PFSK-1 (cell line): ENCODE measurements at regions not wholly inside any gene's neighbourhood (a gene's known extent, or its start where the extent isn't known, plus 50 kb on each side); places are given as distances from the start of the nearest gene placed in this dataset.

Experiments
- FOXP2 ChIP-seq: optimal IDR thresholded peaks from 2 replicates; pipeline ENCODE3; 2011; ENCODE audit warnings: borderline replicate concordance, control low read depth, inconsistent platforms; ENCODE audit not compliant: insufficient read depth; ENCODE audit errors: extremely low read length, extremely low read depth
- POLR2AphosphoS5 ChIP-seq: IDR thresholded peaks from 2 replicates; pipeline ENCODE4 v1.6.1; 2012; ENCODE audit warnings: low read depth, mild to moderate bottlenecking, control low read depth, low read length, moderate library complexity
- SIN3A ChIP-seq: IDR thresholded peaks from 2 replicates; pipeline ENCODE4 v1.6.1; 2012; ENCODE audit warnings: mild to moderate bottlenecking, low read length, moderate library complexity, borderline replicate concordance; ENCODE audit not compliant: insufficient read depth
- TAF1 ChIP-seq: IDR thresholded peaks from 2 replicates; pipeline ENCODE4 v1.6.1; 2012; ENCODE audit warnings: low read length, control low read depth, borderline replicate concordance; ENCODE audit not compliant: insufficient read depth
- TF ChIP-seq, protein P1 (sequence below), 2 experiments: IDR thresholded peaks; 2 replicates each; pipeline versions ENCODE4 v1.6.1 to v1.8.0; 2011 to 2012; ENCODE audit warnings: low read depth in 2 of 2, low read length in 2 of 2, control low read depth in 1 of 2, inconsistent platforms in 1 of 2, mild to moderate bottlenecking in 1 of 2, moderate library complexity in 1 of 2; ENCODE audit not compliant: insufficient read depth in 1 of 2

DNA sequence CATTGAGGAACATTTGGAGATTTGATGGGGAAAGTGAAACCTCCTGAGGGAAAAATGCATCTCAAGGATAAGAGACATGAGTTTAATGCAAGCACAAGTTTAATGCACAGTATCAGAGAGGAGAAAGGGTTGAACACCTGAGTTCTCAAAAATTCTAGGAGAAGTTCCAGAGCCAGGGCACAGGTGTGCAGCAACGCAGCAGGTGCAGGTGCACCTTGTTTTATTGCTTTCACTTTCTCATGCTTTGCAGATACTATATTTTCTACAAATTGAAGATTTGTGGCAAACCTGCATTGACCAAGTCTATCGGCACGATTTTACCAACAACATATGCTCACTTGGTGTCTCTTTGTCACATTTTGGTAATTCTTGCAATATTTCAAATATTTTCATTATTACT lies 267.6 kb upstream of the HNRNPA3 start:
- TF ChIP-seq POLR2AphosphoS5: no peak
- no peak for TF ChIP-seq TAF1
- TF ChIP-seq SIN3A: no peak
- TF ChIP-seq FOXP2: no peak
- TF ChIP-seq, protein P1, sequence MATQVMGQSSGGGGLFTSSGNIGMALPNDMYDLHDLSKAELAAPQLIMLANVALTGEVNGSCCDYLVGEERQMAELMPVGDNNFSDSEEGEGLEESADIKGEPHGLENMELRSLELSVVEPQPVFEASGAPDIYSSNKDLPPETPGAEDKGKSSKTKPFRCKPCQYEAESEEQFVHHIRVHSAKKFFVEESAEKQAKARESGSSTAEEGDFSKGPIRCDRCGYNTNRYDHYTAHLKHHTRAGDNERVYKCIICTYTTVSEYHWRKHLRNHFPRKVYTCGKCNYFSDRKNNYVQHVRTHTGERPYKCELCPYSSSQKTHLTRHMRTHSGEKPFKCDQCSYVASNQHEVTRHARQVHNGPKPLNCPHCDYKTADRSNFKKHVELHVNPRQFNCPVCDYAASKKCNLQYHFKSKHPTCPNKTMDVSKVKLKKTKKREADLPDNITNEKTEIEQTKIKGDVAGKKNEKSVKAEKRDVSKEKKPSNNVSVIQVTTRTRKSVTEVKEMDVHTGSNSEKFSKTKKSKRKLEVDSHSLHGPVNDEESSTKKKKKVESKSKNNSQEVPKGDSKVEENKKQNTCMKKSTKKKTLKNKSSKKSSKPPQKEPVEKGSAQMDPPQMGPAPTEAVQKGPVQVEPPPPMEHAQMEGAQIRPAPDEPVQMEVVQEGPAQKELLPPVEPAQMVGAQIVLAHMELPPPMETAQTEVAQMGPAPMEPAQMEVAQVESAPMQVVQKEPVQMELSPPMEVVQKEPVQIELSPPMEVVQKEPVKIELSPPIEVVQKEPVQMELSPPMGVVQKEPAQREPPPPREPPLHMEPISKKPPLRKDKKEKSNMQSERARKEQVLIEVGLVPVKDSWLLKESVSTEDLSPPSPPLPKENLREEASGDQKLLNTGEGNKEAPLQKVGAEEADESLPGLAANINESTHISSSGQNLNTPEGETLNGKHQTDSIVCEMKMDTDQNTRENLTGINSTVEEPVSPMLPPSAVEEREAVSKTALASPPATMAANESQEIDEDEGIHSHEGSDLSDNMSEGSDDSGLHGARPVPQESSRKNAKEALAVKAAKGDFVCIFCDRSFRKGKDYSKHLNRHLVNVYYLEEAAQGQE (IDR thresholded peaks at IDR 0.05; ENCODE audit: insufficient read depth in 1 of 2, low read depth in 2 of 2, low read length in 2 of 2): no peak

DNA sequence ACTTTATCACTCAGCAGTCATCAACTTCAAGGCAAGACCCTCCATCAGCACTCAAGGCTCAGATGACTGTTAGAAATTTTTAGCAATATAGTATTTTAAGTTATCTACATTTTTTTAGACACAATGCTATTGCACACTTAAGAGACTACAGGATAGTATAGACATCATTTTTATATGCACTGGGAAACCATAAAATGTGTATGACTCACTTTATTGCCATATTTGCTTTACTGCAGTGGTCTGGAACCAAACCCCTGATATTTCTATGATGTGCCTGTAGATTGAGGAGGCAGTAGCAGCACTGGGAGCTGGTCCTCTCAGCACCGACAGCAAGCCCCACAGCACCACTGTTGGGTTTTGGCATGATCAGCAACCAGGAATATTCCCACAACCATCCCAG lies 264.8 kb upstream of the HNRNPA3 start:
- TF ChIP-seq FOXP2 (no peak), SIN3A (no peak), POLR2AphosphoS5 (no peak), TAF1 (no peak)
- TF ChIP-seq, protein P1 (IDR thresholded peaks at IDR 0.05; ENCODE audit: insufficient read depth in 1 of 2, low read depth in 2 of 2, low read length in 2 of 2): no peak

DNA sequence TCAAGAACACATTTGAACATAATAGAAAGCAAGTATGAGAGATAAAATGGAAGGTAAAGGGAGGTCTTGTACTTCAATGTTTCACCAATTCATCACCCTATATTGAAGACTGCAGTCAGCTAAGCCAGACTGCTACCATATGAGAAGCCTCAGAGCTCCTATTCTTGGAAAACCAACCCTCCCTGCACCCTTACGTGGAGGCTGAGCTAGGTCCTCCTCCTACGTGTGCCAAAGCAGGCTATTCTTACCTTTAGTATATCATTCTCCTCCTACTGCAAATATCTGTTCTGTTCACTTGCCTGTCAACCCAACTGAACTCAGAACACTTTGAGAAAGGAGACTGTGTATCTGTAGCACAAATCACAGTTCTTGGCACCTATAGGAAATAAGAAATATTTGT lies 255.8 kb upstream of the HNRNPA3 start:
- TF ChIP-seq, protein P1 (IDR thresholded peaks at IDR 0.05; ENCODE audit: insufficient read depth in 1 of 2, low read depth in 2 of 2, low read length in 2 of 2): no peak
- no peak for TF ChIP-seq TAF1
- no peak for TF ChIP-seq SIN3A
- TF ChIP-seq POLR2AphosphoS5: no peak
- TF ChIP-seq FOXP2: no peak

DNA sequence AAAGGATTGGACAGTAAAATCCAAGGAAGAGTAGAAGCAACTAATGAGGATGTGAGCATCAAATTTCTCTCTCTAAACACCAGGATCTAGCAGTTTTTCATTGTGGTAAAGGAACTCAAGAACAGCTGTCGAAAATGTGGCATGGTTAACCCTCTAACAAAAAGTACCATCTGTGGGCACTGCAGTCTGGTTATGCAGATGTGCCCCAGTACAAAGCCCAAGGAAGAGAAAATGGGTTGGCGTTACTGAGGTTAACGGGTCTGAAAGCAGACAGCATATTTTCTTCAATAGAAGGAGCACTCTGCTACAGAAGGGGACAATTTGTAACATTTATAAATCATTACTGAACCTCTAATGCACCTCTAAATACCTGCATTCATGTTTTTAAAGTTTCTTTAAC lies 253.0 kb upstream of the HNRNPA3 start:
- no peak for TF ChIP-seq SIN3A
- TF ChIP-seq, protein P1 (IDR thresholded peaks at IDR 0.05; ENCODE audit: insufficient read depth in 1 of 2, low read depth in 2 of 2, low read length in 2 of 2): no peak

DNA sequence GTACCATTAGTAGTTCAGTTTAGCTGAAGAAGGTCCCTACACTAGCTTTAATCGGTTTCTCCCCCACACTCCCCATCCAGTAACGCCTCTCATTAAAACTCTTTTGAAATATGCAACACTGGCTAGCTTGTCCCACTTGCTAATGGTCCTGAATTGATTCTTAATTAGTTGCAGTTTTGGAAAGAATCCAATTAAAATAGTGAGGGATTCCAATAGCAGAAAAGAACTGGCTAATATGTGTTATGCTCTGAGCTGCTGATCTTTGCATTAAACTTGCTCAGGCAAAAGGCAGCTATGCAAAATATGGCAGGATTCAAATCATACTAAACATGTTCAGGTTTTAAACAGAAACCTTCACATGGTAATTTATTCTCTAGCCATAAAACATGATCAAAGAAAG lies 252.5 kb upstream of the HNRNPA3 start:
- TF ChIP-seq FOXP2: no peak
- TF ChIP-seq SIN3A: no peak
- no peak for TF ChIP-seq TAF1
- no peak for TF ChIP-seq POLR2AphosphoS5
- TF ChIP-seq, protein P1 (IDR thresholded peaks at IDR 0.05; ENCODE audit: insufficient read depth in 1 of 2, low read depth in 2 of 2, low read length in 2 of 2): no peak
